ENCODE measurements at regions not wholly inside any gene's neighbourhood (a gene's known extent, or its start where the extent isn't known, plus 50 kb on each side); places are given as distances from the start of the nearest gene placed in this dataset.

DNA sequence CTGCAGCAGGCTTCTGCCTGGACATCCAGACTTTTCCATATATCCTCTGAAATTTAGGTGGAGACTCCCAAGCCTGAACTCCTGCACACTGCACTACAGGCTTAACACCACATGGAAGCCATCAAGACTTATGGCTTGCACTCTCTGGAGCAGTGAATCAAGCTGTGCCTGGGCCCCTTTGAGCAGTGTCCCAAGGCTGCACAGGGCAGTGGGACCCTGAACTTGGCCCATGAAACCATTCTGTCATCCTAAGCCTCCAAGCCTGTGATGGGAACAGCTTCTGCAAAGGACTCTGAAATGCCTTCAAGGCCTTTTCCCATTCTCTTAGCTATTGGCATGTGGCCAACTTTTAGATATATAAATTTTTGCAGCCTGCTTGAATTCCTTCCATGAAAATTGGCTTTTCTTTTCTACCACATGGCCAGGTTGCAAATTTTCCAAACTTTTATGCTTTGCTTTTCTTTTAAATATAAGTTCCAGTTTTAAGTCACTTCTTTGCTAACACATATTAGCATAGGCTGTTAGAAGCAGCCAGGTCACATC is 257.8 kb upstream of the DCBLD2 start:
- TF ChIP-seq, protein P1, sequence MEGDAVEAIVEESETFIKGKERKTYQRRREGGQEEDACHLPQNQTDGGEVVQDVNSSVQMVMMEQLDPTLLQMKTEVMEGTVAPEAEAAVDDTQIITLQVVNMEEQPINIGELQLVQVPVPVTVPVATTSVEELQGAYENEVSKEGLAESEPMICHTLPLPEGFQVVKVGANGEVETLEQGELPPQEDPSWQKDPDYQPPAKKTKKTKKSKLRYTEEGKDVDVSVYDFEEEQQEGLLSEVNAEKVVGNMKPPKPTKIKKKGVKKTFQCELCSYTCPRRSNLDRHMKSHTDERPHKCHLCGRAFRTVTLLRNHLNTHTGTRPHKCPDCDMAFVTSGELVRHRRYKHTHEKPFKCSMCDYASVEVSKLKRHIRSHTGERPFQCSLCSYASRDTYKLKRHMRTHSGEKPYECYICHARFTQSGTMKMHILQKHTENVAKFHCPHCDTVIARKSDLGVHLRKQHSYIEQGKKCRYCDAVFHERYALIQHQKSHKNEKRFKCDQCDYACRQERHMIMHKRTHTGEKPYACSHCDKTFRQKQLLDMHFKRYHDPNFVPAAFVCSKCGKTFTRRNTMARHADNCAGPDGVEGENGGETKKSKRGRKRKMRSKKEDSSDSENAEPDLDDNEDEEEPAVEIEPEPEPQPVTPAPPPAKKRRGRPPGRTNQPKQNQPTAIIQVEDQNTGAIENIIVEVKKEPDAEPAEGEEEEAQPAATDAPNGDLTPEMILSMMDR (IDR thresholded peaks at IDR 0.05; ENCODE audit: insufficient read depth, low read depth, low read length) = no peak
- DNase-seq (ENCODE audit: low read depth) = no peak
- no peak overlapping the region for H3K4me3 ChIP-seq (ENCODE audit: low read depth, low read length)

DNA sequence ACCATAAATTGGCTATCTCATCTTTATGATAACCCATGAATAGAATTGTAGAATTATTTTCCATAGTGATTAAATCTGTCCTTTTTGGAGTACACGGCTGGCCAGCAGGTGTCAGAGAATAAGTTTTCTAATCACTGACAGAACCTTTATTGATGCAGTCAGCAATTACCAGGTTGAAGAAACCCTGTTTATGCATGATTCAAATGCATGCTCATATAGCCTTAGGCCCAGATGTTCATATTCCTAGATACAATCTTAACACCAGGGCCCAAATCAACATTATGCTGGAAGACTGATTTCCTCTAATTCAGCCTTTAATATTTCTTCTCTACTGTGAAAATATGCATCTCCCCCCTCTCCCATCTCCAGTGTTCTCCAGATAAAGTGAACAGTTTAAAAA is 243.5 kb upstream of the DCBLD2 start:
- TF ChIP-seq, protein P1 (IDR thresholded peaks at IDR 0.05; ENCODE audit: insufficient read depth, low read depth, low read length) = no peak
- no peak for DNase-seq (ENCODE audit: low read depth)
- no peak overlapping the region for H3K4me3 ChIP-seq (ENCODE audit: low read depth, low read length)

DNA sequence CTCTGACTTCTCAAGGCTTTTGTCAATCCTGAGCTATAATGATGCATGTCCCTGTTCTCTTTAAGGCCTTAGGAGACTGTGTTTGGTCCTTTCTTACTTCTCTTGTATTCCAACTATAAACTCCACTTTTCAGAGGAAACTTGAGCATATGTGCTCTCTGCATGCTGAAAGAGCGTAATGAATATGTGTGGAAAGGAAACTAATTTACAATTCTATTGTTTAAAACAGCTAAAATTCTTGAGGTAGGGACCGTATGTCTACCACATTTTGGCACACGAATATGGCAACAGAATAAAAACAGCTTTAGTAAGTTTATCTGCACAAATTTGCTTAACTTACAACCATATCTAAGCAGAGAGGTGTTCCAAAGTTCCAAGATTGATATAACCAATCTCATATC is 242.0 kb upstream of the DCBLD2 start:
- TF ChIP-seq, protein P1 (IDR thresholded peaks at IDR 0.05; ENCODE audit: insufficient read depth, low read depth, low read length) = no peak
- no peak for DNase-seq (ENCODE audit: low read depth)
- no peak overlapping the region for H3K4me3 ChIP-seq (ENCODE audit: low read depth, low read length)

DNA sequence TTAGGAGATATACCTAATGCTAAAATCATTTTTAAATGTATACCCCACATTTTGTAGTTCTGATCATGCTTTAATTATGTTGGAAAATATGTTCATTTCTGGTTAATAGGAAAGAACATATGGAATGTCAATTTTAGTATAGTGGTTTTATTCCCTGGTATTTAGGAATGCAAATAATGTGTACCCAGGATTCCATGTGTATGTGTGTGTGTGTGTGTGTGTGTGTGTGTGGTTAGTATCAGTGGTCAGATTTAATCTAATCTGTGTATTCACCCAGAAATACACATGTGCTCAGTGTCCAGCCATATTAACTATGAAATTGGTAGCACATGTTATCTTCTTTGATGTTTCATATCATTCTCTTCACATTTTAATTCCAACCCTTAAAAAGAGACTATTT is 233.5 kb upstream of the DCBLD2 start:
- H3K4me3 ChIP-seq (ENCODE audit: low read depth, low read length) = no peak overlapping the region
- TF ChIP-seq, protein P1 (IDR thresholded peaks at IDR 0.05; ENCODE audit: insufficient read depth, low read depth, low read length) = no peak
- DNase-seq (ENCODE audit: low read depth) = no peak

DNA sequence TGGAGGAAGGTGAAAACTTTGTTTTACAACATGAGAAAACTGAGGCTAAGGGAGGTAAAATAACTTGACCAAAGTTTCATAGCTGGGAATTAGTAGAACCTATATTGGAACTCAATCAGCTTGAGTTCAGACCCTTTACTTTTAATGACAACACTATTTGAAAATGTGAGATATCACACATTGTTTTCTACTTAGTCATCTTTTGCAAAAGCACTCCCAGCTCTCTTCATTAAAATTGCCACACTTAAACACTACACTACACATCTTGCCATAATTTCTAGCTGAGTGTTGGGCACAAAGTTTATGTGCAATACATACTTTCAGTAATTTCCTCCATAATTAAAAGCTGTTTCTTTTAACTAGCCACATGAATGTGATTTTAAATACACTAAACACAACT is 230.4 kb upstream of the DCBLD2 start:
- no peak overlapping the region for H3K4me3 ChIP-seq (ENCODE audit: low read depth, low read length)
- DNase-seq (ENCODE audit: low read depth) = peak; percentile 30
- TF ChIP-seq, protein P1 (IDR thresholded peaks at IDR 0.05; ENCODE audit: insufficient read depth, low read depth, low read length) = no peak

DNA sequence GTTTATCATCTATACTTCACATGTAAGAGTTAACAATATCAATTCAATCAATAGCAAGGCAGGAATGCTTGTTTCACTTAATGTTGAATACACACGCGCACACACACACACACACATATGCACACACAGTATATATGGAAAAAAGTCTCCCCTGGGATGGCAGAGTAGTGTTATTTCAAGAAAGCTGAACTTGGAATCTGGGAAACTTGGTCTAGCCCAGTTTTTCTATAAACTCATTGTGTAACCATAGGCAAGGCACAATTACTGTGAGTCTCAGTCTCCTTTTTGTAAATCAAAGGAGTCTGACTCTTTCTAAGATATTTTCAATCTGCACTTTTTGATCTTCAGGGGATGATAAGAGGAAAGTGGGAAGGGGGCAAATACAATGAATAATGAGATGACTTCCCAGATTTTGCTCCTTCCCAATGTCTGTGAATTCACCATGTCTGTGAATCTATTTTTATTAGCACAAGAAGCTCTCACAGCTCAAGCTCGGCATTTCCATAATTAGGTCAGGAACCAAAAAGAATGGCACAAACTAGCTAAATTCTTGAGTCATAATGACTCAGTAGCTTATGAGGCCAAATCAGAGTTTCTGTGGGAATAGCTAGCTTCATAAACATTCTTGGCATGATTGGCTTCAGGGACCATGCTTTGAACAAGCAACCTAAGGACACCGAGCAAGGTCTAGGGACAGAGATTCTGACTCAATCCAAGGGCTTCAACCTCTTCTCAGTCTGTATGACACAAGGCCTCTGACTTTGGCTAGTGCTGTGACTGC is 227.4 kb upstream of the DCBLD2 start:
- H3K4me3 ChIP-seq (ENCODE audit: low read depth, low read length) = no peak overlapping the region
- peak; percentile 88 for DNase-seq (ENCODE audit: low read depth)
- TF ChIP-seq, protein P1 (IDR thresholded peaks at IDR 0.05; ENCODE audit: insufficient read depth, low read depth, low read length) = no peak
